RWPE1 (cell line): ENCODE measurements at regions not wholly inside any gene's neighbourhood (a gene's known extent, or its start where the extent isn't known, plus 50 kb on each side); places are given as distances from the start of the nearest gene placed in this dataset.
"Not testable (repeated sequence)": the region's sequence is repeated elsewhere in the genome, so short reads cannot be mapped to it uniquely, and the experiment has no call there.

Experiments
- CTCF ChIA-PET: fragments of 350-600 bp; sonication (Branson Sonifier 250); formaldehyde crosslinking; extraction: SDS; loops from one replicate; lab custom pipeline; 2021; lab: Yijun Ruan, JAX
- POLR2A ChIA-PET: fragments of 400-600 bp; formaldehyde crosslinking; extraction: SDS; loops from one replicate; lab custom pipeline; 2020; ENCODE audit warnings: antibody characterized with exemption; ENCODE audit not compliant: low non-redundant PET; lab: Yijun Ruan, JAX
- DNase-seq: peaks from one replicate; pipeline ENCODE4 v3.0.0; 2012; ENCODE audit warnings: low spot score
- H3K27ac ChIP-seq: fragments of 450-650 bp; 2 replicates; pipeline ENCODE4 v1.5.1; 2017
- TF ChIP-seq, protein P1 (sequence below): fragments of 450-650 bp; conservative IDR thresholded peaks from 2 replicates; pipeline ENCODE4 v1.5.1; 2017; ENCODE audit warnings: low read depth, mild to moderate bottlenecking

DNA sequence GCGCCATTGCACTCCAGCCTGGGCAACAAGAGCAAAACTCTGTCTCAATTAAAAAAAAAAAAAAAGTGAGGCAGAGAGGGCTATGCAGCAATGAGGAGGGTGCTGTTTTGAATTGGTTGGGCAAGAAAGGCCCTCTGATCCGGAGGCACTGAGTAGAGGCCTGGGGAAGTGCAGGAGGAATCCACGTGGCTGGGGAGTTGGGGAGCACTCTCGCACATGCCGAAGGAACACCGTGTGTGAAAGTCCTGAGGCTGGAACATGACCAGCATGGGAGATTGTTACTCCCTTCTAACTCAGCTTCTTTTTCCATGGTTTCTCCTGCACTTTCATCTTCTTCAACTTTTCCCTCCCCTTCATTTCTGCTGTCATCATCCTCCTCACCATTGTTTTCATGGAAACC lies 347.9 kb upstream of the HS6ST1 start:
- H3K27ac ChIP-seq, result no peak overlapping the region
- TF ChIP-seq, protein P1, sequence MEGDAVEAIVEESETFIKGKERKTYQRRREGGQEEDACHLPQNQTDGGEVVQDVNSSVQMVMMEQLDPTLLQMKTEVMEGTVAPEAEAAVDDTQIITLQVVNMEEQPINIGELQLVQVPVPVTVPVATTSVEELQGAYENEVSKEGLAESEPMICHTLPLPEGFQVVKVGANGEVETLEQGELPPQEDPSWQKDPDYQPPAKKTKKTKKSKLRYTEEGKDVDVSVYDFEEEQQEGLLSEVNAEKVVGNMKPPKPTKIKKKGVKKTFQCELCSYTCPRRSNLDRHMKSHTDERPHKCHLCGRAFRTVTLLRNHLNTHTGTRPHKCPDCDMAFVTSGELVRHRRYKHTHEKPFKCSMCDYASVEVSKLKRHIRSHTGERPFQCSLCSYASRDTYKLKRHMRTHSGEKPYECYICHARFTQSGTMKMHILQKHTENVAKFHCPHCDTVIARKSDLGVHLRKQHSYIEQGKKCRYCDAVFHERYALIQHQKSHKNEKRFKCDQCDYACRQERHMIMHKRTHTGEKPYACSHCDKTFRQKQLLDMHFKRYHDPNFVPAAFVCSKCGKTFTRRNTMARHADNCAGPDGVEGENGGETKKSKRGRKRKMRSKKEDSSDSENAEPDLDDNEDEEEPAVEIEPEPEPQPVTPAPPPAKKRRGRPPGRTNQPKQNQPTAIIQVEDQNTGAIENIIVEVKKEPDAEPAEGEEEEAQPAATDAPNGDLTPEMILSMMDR, result no peak
- POLR2A ChIA-PET, result no interaction called here
- DNase-seq, result no peak
- CTCF ChIA-PET, result no interaction called here

DNA sequence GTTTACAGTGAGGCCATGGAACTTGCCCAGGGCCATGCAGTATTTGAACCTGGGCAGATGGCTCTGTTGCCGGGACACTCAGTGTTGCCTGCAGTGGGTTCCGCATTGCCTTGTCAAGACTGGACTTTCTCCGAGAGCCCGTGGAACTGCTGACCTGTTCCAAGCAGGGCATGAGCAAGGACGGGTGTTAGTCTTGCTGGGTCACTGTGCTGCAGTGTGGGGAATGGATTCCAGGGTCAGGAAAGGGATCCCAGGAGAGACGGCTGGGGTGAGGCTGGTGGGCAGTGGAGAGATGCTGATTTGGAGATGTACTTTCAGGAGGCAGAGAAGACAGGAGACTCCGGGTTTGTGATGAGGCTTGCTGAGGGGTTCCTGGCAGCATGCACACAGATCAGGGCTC lies 348.7 kb upstream of the HS6ST1 start:
- no peak for DNase-seq
- TF ChIP-seq, protein P1, result no peak
- no peak overlapping the region for H3K27ac ChIP-seq
- ChIA-PET POLR2A (no interaction called here), CTCF (no interaction called here)

DNA sequence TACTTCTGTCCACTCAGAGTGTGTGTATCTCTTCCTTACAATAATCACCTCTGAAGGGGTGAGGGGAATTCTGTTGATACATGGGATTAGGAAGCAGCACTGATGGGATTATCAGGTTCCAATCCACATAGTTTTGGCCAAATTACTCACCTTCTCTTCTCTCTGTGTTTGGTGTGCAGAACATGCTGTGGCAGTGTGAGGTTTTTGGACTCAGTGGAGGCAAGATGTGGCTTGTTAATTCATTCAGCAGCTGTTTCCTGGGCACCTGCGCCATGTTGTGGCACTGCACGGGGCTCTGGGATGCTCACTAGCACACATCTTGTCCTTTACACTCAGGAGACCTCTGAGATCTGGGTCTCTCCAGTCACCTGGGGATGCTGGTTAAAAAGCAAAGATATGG lies 350.3 kb upstream of the HS6ST1 start:
- TF ChIP-seq, protein P1, result no peak
- ChIA-PET CTCF (no interaction called here), POLR2A (no interaction called here)
- H3K27ac ChIP-seq, result no peak overlapping the region
- no peak for DNase-seq

DNA sequence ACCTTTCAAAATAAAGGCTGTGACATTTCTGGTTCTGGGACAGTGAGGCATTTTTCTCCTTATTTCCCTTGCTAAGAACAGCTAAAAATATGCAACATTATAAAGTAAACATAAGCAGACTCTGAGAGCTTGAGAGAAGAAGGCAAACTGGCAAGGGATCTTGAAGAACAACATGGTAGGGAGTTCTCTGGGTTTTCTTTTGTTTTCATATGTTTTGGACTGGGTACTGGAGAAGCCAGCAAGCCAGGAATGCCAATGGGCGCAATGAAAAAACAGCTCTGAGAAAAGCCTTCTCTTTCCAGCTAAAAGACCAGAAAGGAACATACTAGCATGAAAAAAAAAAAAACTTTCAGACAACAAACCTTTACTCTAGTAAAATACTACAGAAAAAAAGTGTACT lies 351.4 kb upstream of the HS6ST1 start:
- ChIA-PET CTCF (interaction anchor here (0.6 to 0.7 kb wide), 3 partner anchors 20 to 1249 kb away, joined by 3 to 4 read pairs (median 3); no protein-coding TSS in a partner anchor), POLR2A (no interaction called here)
- TF ChIP-seq, protein P1, result no peak
- no peak overlapping the region for H3K27ac ChIP-seq
- DNase-seq, result no peak

DNA sequence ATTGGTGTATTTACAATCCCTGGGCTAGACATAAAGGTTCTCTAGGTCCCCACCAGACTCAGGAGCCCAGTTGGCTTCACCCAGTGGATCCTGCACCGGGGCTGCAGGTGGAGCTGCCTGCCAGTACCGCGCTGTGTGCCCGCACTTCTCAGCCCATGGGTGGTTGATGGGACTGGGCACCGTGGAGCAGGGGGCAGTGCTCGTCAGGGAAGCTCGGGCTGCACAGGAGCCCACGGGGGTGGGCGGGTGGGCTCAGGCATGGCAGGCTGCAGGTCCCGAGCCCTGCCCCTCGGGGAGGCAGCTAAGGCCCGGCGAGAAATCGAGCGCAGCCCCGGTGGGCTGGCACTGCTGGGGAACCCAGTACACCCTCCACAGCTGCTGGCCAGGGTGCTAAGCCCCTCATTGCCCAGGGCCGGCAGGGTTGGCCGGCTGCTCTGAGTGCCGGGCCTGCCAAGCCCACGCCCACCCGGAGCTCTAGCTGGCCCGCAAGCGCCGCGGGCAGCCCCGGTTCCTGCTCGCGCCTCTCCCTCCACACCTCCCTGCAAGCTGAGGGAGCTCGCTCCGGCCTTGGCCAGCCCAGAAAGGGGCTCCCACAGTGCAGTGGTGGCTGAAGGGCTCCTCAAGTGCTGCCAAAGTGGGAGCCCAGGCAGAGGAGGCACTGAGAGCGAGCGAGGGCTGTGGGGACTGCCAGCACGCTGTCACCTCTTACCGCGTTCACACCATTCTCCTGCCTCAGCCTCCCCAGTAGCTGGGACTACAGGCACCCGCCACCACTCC lies 353.5 kb upstream of the HS6ST1 start:
- H3K27ac ChIP-seq, DNase-seq, POLR2A ChIA-PET: not testable (repeated sequence)
- CTCF ChIA-PET, result interaction anchor here (0.7 kb wide), 1 partner anchor 349 kb away, joined by 3 read pairs; no protein-coding TSS in a partner anchor

DNA sequence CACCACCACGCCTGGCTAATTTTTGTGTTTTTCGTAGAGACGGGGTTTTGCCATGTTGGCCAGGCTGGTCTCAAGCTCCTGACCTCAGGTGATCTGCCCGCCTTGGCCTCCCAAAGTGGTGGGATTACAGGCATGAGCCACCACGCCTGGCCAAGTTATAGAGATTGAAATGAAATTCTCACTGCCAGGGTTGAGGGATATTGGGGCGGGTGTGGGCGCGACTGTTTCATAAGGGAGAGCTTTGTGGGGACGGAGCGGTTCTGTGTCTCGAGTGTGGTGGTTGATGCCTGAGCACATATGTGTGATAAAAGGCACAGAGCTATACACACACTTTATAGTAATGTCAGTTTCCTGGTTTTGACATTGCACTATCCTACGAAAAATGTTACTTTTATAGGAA lies 361.0 kb upstream of the HS6ST1 start:
- CTCF ChIA-PET, result interaction anchor here (0.6 to 0.7 kb wide), 2 partner anchors 120 to 371 kb away, joined by 3 read pairs; no protein-coding TSS in a partner anchor
- POLR2A ChIA-PET, DNase-seq, H3K27ac ChIP-seq: not testable (repeated sequence)

DNA sequence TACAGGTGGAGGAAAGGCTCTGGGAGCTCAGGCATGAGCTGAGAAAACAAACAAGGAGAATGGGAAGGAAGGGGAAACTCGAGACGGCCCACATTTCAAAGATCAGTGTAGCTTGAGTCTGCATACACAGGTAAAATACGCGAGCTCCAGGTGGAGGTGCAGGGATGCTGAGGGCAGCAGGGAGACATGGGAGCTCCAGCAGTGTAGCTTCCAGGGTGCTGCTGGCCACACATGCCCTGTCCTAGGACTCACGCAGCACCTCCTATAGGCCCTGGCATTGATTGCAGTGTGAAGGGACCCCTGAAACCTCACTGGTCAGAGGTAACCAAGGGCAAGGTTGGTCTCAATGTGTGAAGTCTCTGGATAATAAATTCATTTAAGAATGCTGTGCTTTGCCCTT lies 362.8 kb upstream of the HS6ST1 start:
- CTCF ChIA-PET, result no interaction called here
- DNase-seq, result no peak
- POLR2A ChIA-PET, result no interaction called here
- TF ChIP-seq, protein P1, result no peak
- no peak overlapping the region for H3K27ac ChIP-seq
